ENCODE measurements at regions not wholly inside any gene's neighbourhood (a gene's known extent, or its start where the extent isn't known, plus 50 kb on each side); places are given as distances from the start of the nearest gene placed in this dataset.
"Not testable (repeated sequence)": the region's sequence is repeated elsewhere in the genome, so short reads cannot be mapped to it uniquely, and the experiment has no call there.

GRCh38 chr4:17241835-17242234, 270.1 kb downstream of the QDPR start:
- DNase-seq (ENCODE audit: low spot score): no peak

- DNase-seq (ENCODE audit: low spot score): no peak
These were observed 273.3 kb downstream of the QDPR start for GRCh38 chr4:17238633-17239032.

GRCh38 chr4:17236686-17237085, 275.2 kb downstream of the QDPR start:
- DNase-seq (ENCODE audit: low spot score): no peak

- DNase-seq (ENCODE audit: low spot score): no peak
These were observed 277.2 kb downstream of the QDPR start for GRCh38 chr4:17234678-17235077.

GRCh38 chr4:17232566-17233253, 279.2 kb downstream of the QDPR start:
- DNase-seq (ENCODE audit: low spot score): peak; percentile 2

- not testable (repeated sequence) for DNase-seq (ENCODE audit: low spot score)
These were observed 279.9 kb downstream of the QDPR start for GRCh38 chr4:17231880-17232475.

- no peak for DNase-seq (ENCODE audit: low spot score)
These were observed 281.2 kb downstream of the QDPR start for GRCh38 chr4:17230727-17231126.

- no peak for DNase-seq (ENCODE audit: low spot score)
These were observed 291.1 kb downstream of the QDPR start for GRCh38 chr4:17220816-17221215.

- peak; percentile 42 for DNase-seq (ENCODE audit: low spot score)
These were observed 293.1 kb downstream of the QDPR start for GRCh38 chr4:17218786-17219185.

- DNase-seq (ENCODE audit: low spot score): no peak
These were observed 304.8 kb downstream of the QDPR start for GRCh38 chr4:17206829-17207801.

- no peak for DNase-seq (ENCODE audit: low spot score)
These were observed 306.5 kb upstream of the LDB2 start for GRCh38 chr4:17204908-17205307.

- no peak for DNase-seq (ENCODE audit: low spot score)
These were observed 305.4 kb upstream of the LDB2 start for GRCh38 chr4:17203797-17204196.

GRCh38 chr4:17197070-17197469, 298.6 kb upstream of the LDB2 start:
- no peak for DNase-seq (ENCODE audit: low spot score)

GRCh38 chr4:17195461-17196275, 297.2 kb upstream of the LDB2 start:
- DNase-seq (ENCODE audit: low spot score): no peak

GRCh38 chr4:17194586-17194985, 296.1 kb upstream of the LDB2 start:
- no peak for DNase-seq (ENCODE audit: low spot score)

GRCh38 chr4:17189759-17190158, 291.3 kb upstream of the LDB2 start:
- no peak for DNase-seq (ENCODE audit: low spot score)

- no peak for DNase-seq (ENCODE audit: low spot score)
These were observed 290.9 kb upstream of the LDB2 start for GRCh38 chr4:17189401-17189720.

- no peak for DNase-seq (ENCODE audit: low spot score)
These were observed 290.3 kb upstream of the LDB2 start for GRCh38 chr4:17188547-17189400.

GRCh38 chr4:17188125-17188524, 289.7 kb upstream of the LDB2 start:
- no peak for DNase-seq (ENCODE audit: low spot score)

- DNase-seq (ENCODE audit: low spot score): no peak
These were observed 288.6 kb upstream of the LDB2 start for GRCh38 chr4:17187003-17187402.

GRCh38 chr4:17182888-17183287, 284.4 kb upstream of the LDB2 start:
- DNase-seq (ENCODE audit: low spot score): no peak
